ENCODE measurements at regions not wholly inside any gene's neighbourhood (a gene's known extent, or its start where the extent isn't known, plus 50 kb on each side); places are given as distances from the start of the nearest gene placed in this dataset.
"Not testable (repeated sequence)": the region's sequence is repeated elsewhere in the genome, so short reads cannot be mapped to it uniquely, and the experiment has no call there.

GRCh38 chr5:67773411-67774266, 441.9 kb upstream of the PIK3R1 start:
- no peak for DNase-seq (ENCODE audit: low read depth)

- no peak for DNase-seq (ENCODE audit: low read depth)
These were observed 443.8 kb upstream of the PIK3R1 start for GRCh38 chr5:67771791-67772190.

- DNase-seq (ENCODE audit: low read depth): no peak
These were observed 444.3 kb upstream of the PIK3R1 start for GRCh38 chr5:67771221-67771620.

GRCh38 chr5:67770431-67771025, 445.0 kb upstream of the PIK3R1 start:
- peak; percentile 17 for DNase-seq (ENCODE audit: low read depth)

GRCh38 chr5:67765697-67766096, 449.9 kb upstream of the PIK3R1 start:
- DNase-seq (ENCODE audit: low read depth): no peak

- not testable (repeated sequence) for DNase-seq (ENCODE audit: low read depth)
These were observed 457.8 kb upstream of the PIK3R1 start for GRCh38 chr5:67757771-67758170.

- no peak for DNase-seq (ENCODE audit: low read depth)
These were observed 463.2 kb upstream of the PIK3R1 start for GRCh38 chr5:67752357-67752708.

GRCh38 chr5:67748165-67748690, 467.3 kb upstream of the PIK3R1 start:
- no peak for DNase-seq (ENCODE audit: low read depth)

- no peak for DNase-seq (ENCODE audit: low read depth)
These were observed 468.5 kb upstream of the PIK3R1 start for GRCh38 chr5:67747096-67747495.

GRCh38 chr5:67746608-67747007, 468.9 kb upstream of the PIK3R1 start:
- not testable (repeated sequence) for DNase-seq (ENCODE audit: low read depth)

GRCh38 chr5:67746103-67746502, 469.5 kb upstream of the PIK3R1 start:
- DNase-seq (ENCODE audit: low read depth): no peak

GRCh38 chr5:67732921-67733320, 482.6 kb upstream of the PIK3R1 start:
- no peak for DNase-seq (ENCODE audit: low read depth)

- no peak for DNase-seq (ENCODE audit: low read depth)
These were observed 483.1 kb upstream of the PIK3R1 start for GRCh38 chr5:67732471-67732870.

GRCh38 chr5:67731886-67732285, 483.7 kb upstream of the PIK3R1 start:
- DNase-seq (ENCODE audit: low read depth): no peak

- DNase-seq (ENCODE audit: low read depth): no peak
These were observed 484.6 kb upstream of the PIK3R1 start for GRCh38 chr5:67730917-67731474.

- no peak for DNase-seq (ENCODE audit: low read depth)
These were observed 487.1 kb upstream of the PIK3R1 start for GRCh38 chr5:67728326-67728890.

GRCh38 chr5:67725604-67726003, 490.0 kb upstream of the PIK3R1 start:
- DNase-seq (ENCODE audit: low read depth): no peak

GRCh38 chr5:67724412-67725135, 491.0 kb upstream of the PIK3R1 start:
- DNase-seq (ENCODE audit: low read depth): no peak

- no peak for DNase-seq (ENCODE audit: low read depth)
These were observed 491.7 kb upstream of the PIK3R1 start for GRCh38 chr5:67723873-67724272.

- DNase-seq (ENCODE audit: low read depth): not testable (repeated sequence)
These were observed 493.0 kb upstream of the PIK3R1 start for GRCh38 chr5:67722582-67722981.

- DNase-seq (ENCODE audit: low read depth): no peak
These were observed 495.3 kb upstream of the PIK3R1 start for GRCh38 chr5:67720162-67720772.

All from renal cortical epithelial cell (primary cell).